GM23338 (cell line): ENCODE measurements at regions not wholly inside any gene's neighbourhood (a gene's known extent, or its start where the extent isn't known, plus 50 kb on each side); places are given as distances from the start of the nearest gene placed in this dataset.

Experiments
- ATAC-seq: fragments of 200-7000 bp; cut with Tn5 transposase; 3 replicates; pipeline ENCODE4 v1.9.1; 2020
- DNase-seq: peaks from one replicate; pipeline ENCODE4 v3.0.0-alpha.2; 2015; ENCODE audit warnings: low spot score
- H2AFZ ChIP-seq: fragments of 200-600 bp; sonication (generic); 2 replicates; pipeline ENCODE4 v1.8.0; 2016; ENCODE audit warnings: antibody characterized with exemption, mild to moderate bottlenecking, moderate library complexity
- H3F3A ChIP-seq: fragments of 200-600 bp; sonication (generic); replicated peaks from 2 replicates; pipeline ENCODE4 v1.8.0; 2017; ENCODE audit warnings: antibody characterized with exemption, mixed run types, low read depth
- H3K27ac ChIP-seq: fragments of 200-600 bp; sonication (generic); 2 replicates; pipeline ENCODE4 v1.6.1; 2016; ENCODE audit warnings: low read depth
- H3K27me3 ChIP-seq: fragments of 200-600 bp; sonication (generic); 2 replicates; pipeline ENCODE4 v1.8.0; 2016; ENCODE audit warnings: mild to moderate bottlenecking, mixed run types, moderate library complexity; ENCODE audit not compliant: insufficient read depth
- H3K36me3 ChIP-seq: fragments of 200-600 bp; sonication (generic); 2 replicates; pipeline ENCODE4 v1.8.0; 2016; ENCODE audit warnings: mild to moderate bottlenecking; ENCODE audit not compliant: insufficient read depth
- H3K4me1 ChIP-seq: fragments of 200-600 bp; sonication (generic); 2 replicates; pipeline ENCODE4 v1.8.0; 2016; ENCODE audit warnings: mild to moderate bottlenecking, moderate library complexity; ENCODE audit not compliant: insufficient read depth
- H3K4me2 ChIP-seq: fragments of 200-600 bp; sonication (generic); 2 replicates; pipeline ENCODE4 v1.7.1; 2017; ENCODE audit warnings: mixed run types
- H3K4me3 ChIP-seq: fragments of 200-600 bp; sonication (generic); 2 replicates; pipeline ENCODE4 v1.6.1; 2016; ENCODE audit warnings: mixed run types
- H3K79me2 ChIP-seq: fragments of 200-600 bp; sonication (generic); replicated peaks from 2 replicates; pipeline ENCODE4 v1.8.0; 2017; ENCODE audit warnings: mild to moderate bottlenecking; ENCODE audit not compliant: insufficient read depth
- H3K9me2 ChIP-seq: fragments of 200-600 bp; sonication (generic); 2 replicates; pipeline ENCODE4 v1.8.0; 2017; ENCODE audit not compliant: insufficient read depth
- H4K20me1 ChIP-seq: fragments of 200-600 bp; sonication (generic); replicated peaks from 2 replicates; pipeline ENCODE4 v1.8.0; 2017; ENCODE audit warnings: mild to moderate bottlenecking; ENCODE audit not compliant: insufficient read depth
- H3K27ac Mint-ChIP-seq: 2 replicates; pipeline ENCODE4 v1.8.0; 2020; ENCODE audit warnings: inconsistent platforms, mild to moderate bottlenecking, moderate library complexity, mixed read lengths
- H3K27me3 Mint-ChIP-seq: 3 replicates; pipeline ENCODE4 v1.8.0; 2022; ENCODE audit warnings: low read depth, mild to moderate bottlenecking, moderate library complexity, mixed read lengths, inconsistent platforms; ENCODE audit not compliant: insufficient read depth, poor library complexity
- H3K36me3 Mint-ChIP-seq: 3 replicates; pipeline ENCODE4 v1.8.0; 2021; ENCODE audit warnings: low read depth, mild to moderate bottlenecking, inconsistent platforms, moderate library complexity, mixed read lengths
- H3K4me1 Mint-ChIP-seq: 3 replicates; pipeline ENCODE4 v1.8.0; 2020; ENCODE audit warnings: mild to moderate bottlenecking, inconsistent platforms, mixed read lengths
- H3K4me3 Mint-ChIP-seq: 3 replicates; pipeline ENCODE4 v1.8.0; 2021; ENCODE audit warnings: moderate library complexity, mild to moderate bottlenecking, inconsistent platforms, mixed read lengths
- H3K9me3 Mint-ChIP-seq: 3 replicates; pipeline ENCODE4 v1.8.0; 2020; ENCODE audit warnings: moderate library complexity, mild to moderate bottlenecking, inconsistent platforms, mixed read lengths
- CREB1 ChIP-seq: fragments of 250-450 bp; sonication (Bioruptor Pico); IDR thresholded peaks from 2 replicates; pipeline ENCODE4 v1.5.0; 2020; ENCODE audit warnings: low read depth, mild to moderate bottlenecking, moderate library complexity
- EZH2 ChIP-seq: fragments of 200-600 bp; sonication (generic); IDR thresholded peaks from one replicate; pipeline ENCODE4 v1.8.0; 2017; ENCODE audit warnings: antibody characterized with exemption, mild to moderate bottlenecking, low read depth; ENCODE audit not compliant: unreplicated experiment
- EZH2phosphoT487 ChIP-seq: fragments of 200-600 bp; sonication (generic); IDR thresholded peaks from one replicate; pipeline ENCODE4 v1.8.1; 2018; ENCODE audit warnings: antibody characterized with exemption; ENCODE audit not compliant: unreplicated experiment
- JUNB ChIP-seq: IDR thresholded peaks from one replicate; pipeline ENCODE4 v1.6.1; 2016; ENCODE audit warnings: antibody characterized with exemption; ENCODE audit not compliant: unreplicated experiment
- NANOG ChIP-seq: IDR thresholded peaks from 2 replicates; pipeline ENCODE4 v1.6.1; 2016; ENCODE audit warnings: antibody characterized with exemption, borderline replicate concordance
- POLR2AphosphoS5 ChIP-seq: IDR thresholded peaks from 2 replicates; pipeline ENCODE4 v1.6.1; 2016; ENCODE audit warnings: antibody characterized with exemption, low read depth
- STAT1 ChIP-seq: IDR thresholded peaks from one replicate; pipeline ENCODE4 v1.6.1; 2016; ENCODE audit warnings: antibody characterized with exemption; ENCODE audit not compliant: unreplicated experiment
- ZNF114 ChIP-seq: fragments of 250-450 bp; sonication (Bioruptor Pico); IDR thresholded peaks from 2 replicates; pipeline ENCODE4 v1.5.0; 2020; ENCODE audit warnings: mild to moderate bottlenecking, moderate library complexity
- TF ChIP-seq, protein P1 (sequence below), 2 experiments: fragments of 200-600 bp in 1 of 2; sonication (generic) in 1 of 2; conservative IDR thresholded peaks; 2 replicates each; pipeline versions ENCODE4 v1.5.1 to v1.6.1; 2016 to 2017; ENCODE audit warnings: antibody characterized with exemption in 2 of 2, low read depth in 2 of 2, mild to moderate bottlenecking in 2 of 2, moderate library complexity in 1 of 2
- TF ChIP-seq, protein P2 (sequence below): IDR thresholded peaks from 2 replicates; pipeline ENCODE4 v1.6.1; 2016; ENCODE audit warnings: antibody characterized with exemption
- TF ChIP-seq, protein P3 (sequence below): fragments of 250-450 bp; sonication (Bioruptor Pico); IDR thresholded peaks from 2 replicates; pipeline ENCODE4 v1.5.0; 2020; ENCODE audit warnings: mild to moderate bottlenecking, moderate library complexity
- TF ChIP-seq, protein P4 (sequence below): IDR thresholded peaks from one replicate; pipeline ENCODE4 v1.6.1; 2018; ENCODE audit warnings: antibody characterized with exemption; ENCODE audit not compliant: unreplicated experiment

DNA sequence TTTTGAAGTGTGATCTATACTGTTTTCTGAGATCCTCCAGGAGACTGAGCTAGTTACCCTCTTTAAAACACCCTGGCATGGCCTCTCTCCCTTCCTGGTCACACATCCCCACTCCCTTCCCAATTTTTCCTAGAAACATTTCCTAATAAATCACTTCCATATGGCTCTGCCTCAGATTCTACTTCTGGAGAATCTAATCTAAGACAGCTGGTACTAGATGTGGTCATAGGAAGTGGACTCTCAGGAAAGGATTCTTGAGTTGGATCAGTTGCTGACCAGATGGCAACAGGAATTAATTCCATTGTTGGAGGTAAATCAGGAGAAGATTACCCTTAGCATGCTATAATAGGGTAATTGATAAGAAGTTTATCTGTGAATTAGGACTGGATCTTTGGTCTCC, 310.5 kb downstream of the SATB2 start:
- H3K4me1 Mint-ChIP-seq = no peaks in the 10 kb centered on the region
- no peaks in the 10 kb centered on the region for H3K4me1 ChIP-seq
- no peak overlapping the region for H3K4me2 ChIP-seq
- no peak overlapping the region for H3K4me3 ChIP-seq
- TF ChIP-seq, protein P1, sequence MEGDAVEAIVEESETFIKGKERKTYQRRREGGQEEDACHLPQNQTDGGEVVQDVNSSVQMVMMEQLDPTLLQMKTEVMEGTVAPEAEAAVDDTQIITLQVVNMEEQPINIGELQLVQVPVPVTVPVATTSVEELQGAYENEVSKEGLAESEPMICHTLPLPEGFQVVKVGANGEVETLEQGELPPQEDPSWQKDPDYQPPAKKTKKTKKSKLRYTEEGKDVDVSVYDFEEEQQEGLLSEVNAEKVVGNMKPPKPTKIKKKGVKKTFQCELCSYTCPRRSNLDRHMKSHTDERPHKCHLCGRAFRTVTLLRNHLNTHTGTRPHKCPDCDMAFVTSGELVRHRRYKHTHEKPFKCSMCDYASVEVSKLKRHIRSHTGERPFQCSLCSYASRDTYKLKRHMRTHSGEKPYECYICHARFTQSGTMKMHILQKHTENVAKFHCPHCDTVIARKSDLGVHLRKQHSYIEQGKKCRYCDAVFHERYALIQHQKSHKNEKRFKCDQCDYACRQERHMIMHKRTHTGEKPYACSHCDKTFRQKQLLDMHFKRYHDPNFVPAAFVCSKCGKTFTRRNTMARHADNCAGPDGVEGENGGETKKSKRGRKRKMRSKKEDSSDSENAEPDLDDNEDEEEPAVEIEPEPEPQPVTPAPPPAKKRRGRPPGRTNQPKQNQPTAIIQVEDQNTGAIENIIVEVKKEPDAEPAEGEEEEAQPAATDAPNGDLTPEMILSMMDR (conservative IDR thresholded peaks at IDR 0.05; ENCODE audit: low read depth in 2 of 2) = no peak
- no peak for TF ChIP-seq CREB1 (CRISPR knock-in tag)
- TF ChIP-seq, protein P2, sequence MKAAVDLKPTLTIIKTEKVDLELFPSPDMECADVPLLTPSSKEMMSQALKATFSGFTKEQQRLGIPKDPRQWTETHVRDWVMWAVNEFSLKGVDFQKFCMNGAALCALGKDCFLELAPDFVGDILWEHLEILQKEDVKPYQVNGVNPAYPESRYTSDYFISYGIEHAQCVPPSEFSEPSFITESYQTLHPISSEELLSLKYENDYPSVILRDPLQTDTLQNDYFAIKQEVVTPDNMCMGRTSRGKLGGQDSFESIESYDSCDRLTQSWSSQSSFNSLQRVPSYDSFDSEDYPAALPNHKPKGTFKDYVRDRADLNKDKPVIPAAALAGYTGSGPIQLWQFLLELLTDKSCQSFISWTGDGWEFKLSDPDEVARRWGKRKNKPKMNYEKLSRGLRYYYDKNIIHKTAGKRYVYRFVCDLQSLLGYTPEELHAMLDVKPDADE = no peak
- no peak for TF ChIP-seq ZNF114
- TF ChIP-seq POLR2AphosphoS5 = no peak
- TF ChIP-seq EZH2 = no peak
- TF ChIP-seq, protein P3, sequence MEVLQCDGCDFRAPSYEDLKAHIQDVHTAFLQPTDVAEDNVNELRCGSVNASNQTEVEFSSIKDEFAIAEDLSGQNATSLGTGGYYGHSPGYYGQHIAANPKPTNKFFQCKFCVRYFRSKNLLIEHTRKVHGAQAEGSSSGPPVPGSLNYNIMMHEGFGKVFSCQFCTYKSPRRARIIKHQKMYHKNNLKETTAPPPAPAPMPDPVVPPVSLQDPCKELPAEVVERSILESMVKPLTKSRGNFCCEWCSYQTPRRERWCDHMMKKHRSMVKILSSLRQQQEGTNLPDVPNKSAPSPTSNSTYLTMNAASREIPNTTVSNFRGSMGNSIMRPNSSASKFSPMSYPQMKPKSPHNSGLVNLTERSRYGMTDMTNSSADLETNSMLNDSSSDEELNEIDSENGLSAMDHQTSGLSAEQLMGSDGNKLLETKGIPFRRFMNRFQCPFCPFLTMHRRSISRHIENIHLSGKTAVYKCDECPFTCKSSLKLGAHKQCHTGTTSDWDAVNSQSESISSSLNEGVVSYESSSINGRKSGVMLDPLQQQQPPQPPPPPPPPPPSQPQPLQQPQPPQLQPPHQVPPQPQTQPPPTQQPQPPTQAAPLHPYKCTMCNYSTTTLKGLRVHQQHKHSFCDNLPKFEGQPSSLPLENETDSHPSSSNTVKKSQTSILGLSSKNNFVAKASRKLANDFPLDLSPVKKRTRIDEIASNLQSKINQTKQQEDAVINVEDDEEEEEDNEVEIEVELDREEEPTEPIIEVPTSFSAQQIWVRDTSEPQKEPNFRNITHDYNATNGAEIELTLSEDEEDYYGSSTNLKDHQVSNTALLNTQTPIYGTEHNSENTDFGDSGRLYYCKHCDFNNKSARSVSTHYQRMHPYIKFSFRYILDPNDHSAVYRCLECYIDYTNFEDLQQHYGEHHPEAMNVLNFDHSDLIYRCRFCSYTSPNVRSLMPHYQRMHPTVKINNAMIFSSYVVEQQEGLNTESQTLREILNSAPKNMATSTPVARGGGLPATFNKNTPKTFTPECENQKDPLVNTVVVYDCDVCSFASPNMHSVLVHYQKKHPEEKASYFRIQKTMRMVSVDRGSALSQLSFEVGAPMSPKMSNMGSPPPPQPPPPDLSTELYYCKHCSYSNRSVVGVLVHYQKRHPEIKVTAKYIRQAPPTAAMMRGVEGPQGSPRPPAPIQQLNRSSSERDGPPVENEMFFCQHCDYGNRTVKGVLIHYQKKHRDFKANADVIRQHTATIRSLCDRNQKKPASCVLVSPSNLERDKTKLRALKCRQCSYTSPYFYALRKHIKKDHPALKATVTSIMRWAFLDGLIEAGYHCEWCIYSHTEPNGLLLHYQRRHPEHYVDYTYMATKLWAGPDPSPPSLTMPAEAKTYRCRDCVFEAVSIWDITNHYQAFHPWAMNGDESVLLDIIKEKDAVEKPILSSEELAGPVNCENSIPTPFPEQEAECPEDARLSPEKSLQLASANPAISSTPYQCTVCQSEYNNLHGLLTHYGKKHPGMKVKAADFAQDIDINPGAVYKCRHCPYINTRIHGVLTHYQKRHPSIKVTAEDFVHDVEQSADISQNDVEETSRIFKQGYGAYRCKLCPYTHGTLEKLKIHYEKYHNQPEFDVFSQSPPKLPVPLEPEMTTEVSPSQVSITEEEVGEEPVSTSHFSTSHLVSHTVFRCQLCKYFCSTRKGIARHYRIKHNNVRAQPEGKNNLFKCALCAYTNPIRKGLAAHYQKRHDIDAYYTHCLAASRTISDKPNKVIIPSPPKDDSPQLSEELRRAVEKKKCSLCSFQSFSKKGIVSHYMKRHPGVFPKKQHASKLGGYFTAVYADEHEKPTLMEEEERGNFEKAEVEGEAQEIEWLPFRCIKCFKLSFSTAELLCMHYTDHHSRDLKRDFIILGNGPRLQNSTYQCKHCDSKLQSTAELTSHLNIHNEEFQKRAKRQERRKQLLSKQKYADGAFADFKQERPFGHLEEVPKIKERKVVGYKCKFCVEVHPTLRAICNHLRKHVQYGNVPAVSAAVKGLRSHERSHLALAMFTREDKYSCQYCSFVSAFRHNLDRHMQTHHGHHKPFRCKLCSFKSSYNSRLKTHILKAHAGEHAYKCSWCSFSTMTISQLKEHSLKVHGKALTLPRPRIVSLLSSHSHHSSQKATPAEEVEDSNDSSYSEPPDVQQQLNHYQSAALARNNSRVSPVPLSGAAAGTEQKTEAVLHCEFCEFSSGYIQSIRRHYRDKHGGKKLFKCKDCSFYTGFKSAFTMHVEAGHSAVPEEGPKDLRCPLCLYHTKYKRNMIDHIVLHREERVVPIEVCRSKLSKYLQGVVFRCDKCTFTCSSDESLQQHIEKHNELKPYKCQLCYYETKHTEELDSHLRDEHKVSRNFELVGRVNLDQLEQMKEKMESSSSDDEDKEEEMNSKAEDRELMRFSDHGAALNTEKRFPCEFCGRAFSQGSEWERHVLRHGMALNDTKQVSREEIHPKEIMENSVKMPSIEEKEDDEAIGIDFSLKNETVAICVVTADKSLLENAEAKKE = no peak
- no peak for TF ChIP-seq STAT1
- TF ChIP-seq, protein P4, sequence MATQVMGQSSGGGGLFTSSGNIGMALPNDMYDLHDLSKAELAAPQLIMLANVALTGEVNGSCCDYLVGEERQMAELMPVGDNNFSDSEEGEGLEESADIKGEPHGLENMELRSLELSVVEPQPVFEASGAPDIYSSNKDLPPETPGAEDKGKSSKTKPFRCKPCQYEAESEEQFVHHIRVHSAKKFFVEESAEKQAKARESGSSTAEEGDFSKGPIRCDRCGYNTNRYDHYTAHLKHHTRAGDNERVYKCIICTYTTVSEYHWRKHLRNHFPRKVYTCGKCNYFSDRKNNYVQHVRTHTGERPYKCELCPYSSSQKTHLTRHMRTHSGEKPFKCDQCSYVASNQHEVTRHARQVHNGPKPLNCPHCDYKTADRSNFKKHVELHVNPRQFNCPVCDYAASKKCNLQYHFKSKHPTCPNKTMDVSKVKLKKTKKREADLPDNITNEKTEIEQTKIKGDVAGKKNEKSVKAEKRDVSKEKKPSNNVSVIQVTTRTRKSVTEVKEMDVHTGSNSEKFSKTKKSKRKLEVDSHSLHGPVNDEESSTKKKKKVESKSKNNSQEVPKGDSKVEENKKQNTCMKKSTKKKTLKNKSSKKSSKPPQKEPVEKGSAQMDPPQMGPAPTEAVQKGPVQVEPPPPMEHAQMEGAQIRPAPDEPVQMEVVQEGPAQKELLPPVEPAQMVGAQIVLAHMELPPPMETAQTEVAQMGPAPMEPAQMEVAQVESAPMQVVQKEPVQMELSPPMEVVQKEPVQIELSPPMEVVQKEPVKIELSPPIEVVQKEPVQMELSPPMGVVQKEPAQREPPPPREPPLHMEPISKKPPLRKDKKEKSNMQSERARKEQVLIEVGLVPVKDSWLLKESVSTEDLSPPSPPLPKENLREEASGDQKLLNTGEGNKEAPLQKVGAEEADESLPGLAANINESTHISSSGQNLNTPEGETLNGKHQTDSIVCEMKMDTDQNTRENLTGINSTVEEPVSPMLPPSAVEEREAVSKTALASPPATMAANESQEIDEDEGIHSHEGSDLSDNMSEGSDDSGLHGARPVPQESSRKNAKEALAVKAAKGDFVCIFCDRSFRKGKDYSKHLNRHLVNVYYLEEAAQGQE = no peak
- TF ChIP-seq EZH2phosphoT487 = no peak
- no peak for TF ChIP-seq JUNB
- TF ChIP-seq NANOG = no peak
- no peaks in the 10 kb centered on the region for H3K27me3 ChIP-seq
- peaks cover 2% of the 10 kb centered on the region; the same call in 2 of the 3 replicates for H3K9me3 Mint-ChIP-seq
- H3K36me3 ChIP-seq = no peaks in the 10 kb centered on the region
- no peak overlapping the region for H3K27ac ChIP-seq
- H3F3A ChIP-seq = no peaks in the 10 kb centered on the region
- H3K4me3 Mint-ChIP-seq = no peak overlapping the region
- no peaks in the 10 kb centered on the region for H3K79me2 ChIP-seq
- peaks cover 10% of the 10 kb centered on the region; the same call in 1 of the 2 replicates for H3K9me2 ChIP-seq
- H4K20me1 ChIP-seq = no peaks in the 10 kb centered on the region
- no peak overlapping the region for H3K27ac Mint-ChIP-seq
- no peak for ATAC-seq
- H2AFZ ChIP-seq = no peak overlapping the region
- no peaks in the 10 kb centered on the region for H3K27me3 Mint-ChIP-seq
- H3K36me3 Mint-ChIP-seq = peaks cover 2% of the 10 kb centered on the region; the same call in 1 of the 3 replicates
- no peak for DNase-seq
